ENCODE measurements at regions not wholly inside any gene's neighbourhood (a gene's known extent, or its start where the extent isn't known, plus 50 kb on each side); places are given as distances from the start of the nearest gene placed in this dataset.

GRCh38 chr1:214124281-214124805 lies 136.6 kb downstream of the PROX1 start:
- no peak for TF ChIP-seq CTCF (IDR thresholded peaks at IDR 0.05)
- TF ChIP-seq POLR2A (IDR thresholded peaks at IDR 0.05) = no peak
